ENCODE measurements at regions not wholly inside any gene's neighbourhood (a gene's known extent, or its start where the extent isn't known, plus 50 kb on each side); places are given as distances from the start of the nearest gene placed in this dataset.

- TF ChIP-seq POLR2A (IDR thresholded peaks at IDR 0.05; ENCODE audit: low read depth): no peak
- no peak for TF ChIP-seq CTCF (IDR thresholded peaks at IDR 0.05)
These were observed 653.4 kb upstream of the MARCKS start for GRCh38 chr6:113203715-113204110.
